ENCODE measurements at regions not wholly inside any gene's neighbourhood (a gene's known extent, or its start where the extent isn't known, plus 50 kb on each side); places are given as distances from the start of the nearest gene placed in this dataset.

DNA sequence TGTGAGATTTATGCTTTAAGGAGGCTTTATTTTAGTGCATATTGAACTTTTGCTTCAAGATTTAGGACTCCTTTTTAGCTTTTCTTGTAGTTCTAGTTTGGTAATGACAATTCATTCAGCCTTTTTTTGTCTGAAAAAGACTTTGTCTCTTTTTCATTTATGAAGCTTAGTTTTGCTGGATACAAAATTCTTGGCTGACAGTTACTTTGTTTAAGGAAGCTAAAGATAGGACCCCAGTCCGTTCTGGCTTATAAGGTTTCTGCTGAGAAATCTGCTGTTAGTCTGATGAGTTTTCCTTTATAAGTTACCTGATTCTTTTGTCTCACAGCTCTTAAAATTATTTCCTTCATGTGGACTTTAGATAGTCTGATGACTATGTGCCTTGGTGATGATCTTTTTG, 142.8 kb upstream of the B3GAT2 start:
- Histone ChIP-seq H2AFZ (ENCODE audit: insufficient read depth, low read depth, low read length, poor library complexity, severe bottlenecking) (no peak overlapping the region), H3K27me3 (ENCODE audit: control insufficient read depth in 2 of 2, insufficient read depth in 2 of 2, low read length in 2 of 2) (no peaks in the 10 kb centered on the region), H3K9me3 (replicated peaks in 1 of 2; ENCODE audit: control insufficient read depth in 1 of 2, insufficient read depth in 1 of 2, low read length in 2 of 2) (peaks cover 4 to 32% of the 10 kb centered on the region in 2 donors), H4K20me1 (ENCODE audit: insufficient read depth, low read length) (no peaks in the 10 kb centered on the region), H3K27ac (ENCODE audit: low read depth in 1 of 2, low read length in 2 of 2) (no peak overlapping the region), H3K4me3 (replicated peaks in 1 of 3; ENCODE audit: low read depth in 2 of 3, low read length in 3 of 3) (no peak overlapping the region), H3K36me3 (replicated peaks in 1 of 2; ENCODE audit: control insufficient read depth in 1 of 2, insufficient read depth in 2 of 2, low read length in 2 of 2) (no peaks in the 10 kb centered on the region), H3K9ac (ENCODE audit: insufficient read depth, low read length, poor library complexity, severe bottlenecking) (no peak overlapping the region), H3K4me2 (replicated peaks; ENCODE audit: extremely low read depth, low read length, poor library complexity, severe bottlenecking) (no peak overlapping the region), H3K4me1 (ENCODE audit: control insufficient read depth in 1 of 2, insufficient read depth in 2 of 2, low read length in 2 of 2) (no peaks in the 10 kb centered on the region), H3K79me2 (ENCODE audit: insufficient read depth, low read length) (no peaks in the 10 kb centered on the region)
- TF ChIP-seq, protein P1, sequence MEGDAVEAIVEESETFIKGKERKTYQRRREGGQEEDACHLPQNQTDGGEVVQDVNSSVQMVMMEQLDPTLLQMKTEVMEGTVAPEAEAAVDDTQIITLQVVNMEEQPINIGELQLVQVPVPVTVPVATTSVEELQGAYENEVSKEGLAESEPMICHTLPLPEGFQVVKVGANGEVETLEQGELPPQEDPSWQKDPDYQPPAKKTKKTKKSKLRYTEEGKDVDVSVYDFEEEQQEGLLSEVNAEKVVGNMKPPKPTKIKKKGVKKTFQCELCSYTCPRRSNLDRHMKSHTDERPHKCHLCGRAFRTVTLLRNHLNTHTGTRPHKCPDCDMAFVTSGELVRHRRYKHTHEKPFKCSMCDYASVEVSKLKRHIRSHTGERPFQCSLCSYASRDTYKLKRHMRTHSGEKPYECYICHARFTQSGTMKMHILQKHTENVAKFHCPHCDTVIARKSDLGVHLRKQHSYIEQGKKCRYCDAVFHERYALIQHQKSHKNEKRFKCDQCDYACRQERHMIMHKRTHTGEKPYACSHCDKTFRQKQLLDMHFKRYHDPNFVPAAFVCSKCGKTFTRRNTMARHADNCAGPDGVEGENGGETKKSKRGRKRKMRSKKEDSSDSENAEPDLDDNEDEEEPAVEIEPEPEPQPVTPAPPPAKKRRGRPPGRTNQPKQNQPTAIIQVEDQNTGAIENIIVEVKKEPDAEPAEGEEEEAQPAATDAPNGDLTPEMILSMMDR (IDR thresholded peaks at IDR 0.05): no peak
- no peak for DNase-seq
- Mint-ChIP-seq H3K27ac (no peak overlapping the region), H3K36me3 (no peaks in the 10 kb centered on the region), H3K9me3 (peaks cover 25 to 45% (median 37%) of the 10 kb centered on the region in 7 donors), H3K4me1 (peaks cover 2% of the 10 kb centered on the region), H3K4me3 (no peak overlapping the region), H3K27me3 (ENCODE audit: low read depth in 3 of 3) (no peaks in the 10 kb centered on the region)
- no CpG with 5 or more reads among the region's 1 CpG for WGBS (ENCODE audit: insufficient coverage)
- intact Hi-C loops (cut with micrococcal nuclease): no loop called here

DNA sequence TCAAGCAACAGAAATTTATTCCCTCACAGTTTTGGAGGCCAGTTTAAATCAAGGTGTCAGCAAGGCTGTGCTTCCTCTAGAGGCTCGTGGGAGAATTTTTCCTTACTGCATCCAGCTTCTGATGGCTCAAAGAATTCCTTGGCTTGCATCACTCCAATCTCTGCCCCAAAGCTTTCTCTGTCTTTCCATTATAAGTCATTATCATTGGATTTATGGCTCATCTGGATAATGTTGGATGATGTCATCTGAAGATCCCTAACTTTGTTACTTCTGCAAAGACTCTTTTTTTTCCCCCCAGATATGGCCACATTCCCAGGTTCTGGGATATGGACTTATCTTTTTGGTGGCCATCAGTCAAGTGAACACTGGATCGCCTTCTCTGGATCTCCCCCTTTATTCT, 146.3 kb upstream of the B3GAT2 start:
- TF ChIP-seq, protein P1 (IDR thresholded peaks at IDR 0.05): no peak

More for the DNA sequence above, 146.3 kb upstream of the B3GAT2 start:
- Histone ChIP-seq H3K4me2 (replicated peaks; ENCODE audit: extremely low read depth, low read length, poor library complexity, severe bottlenecking) (no peak overlapping the region), H3K9ac (ENCODE audit: insufficient read depth, low read length, poor library complexity, severe bottlenecking) (no peak overlapping the region), H3K27me3 (ENCODE audit: control insufficient read depth in 2 of 2, insufficient read depth in 2 of 2, low read length in 2 of 2) (no peaks in the 10 kb centered on the region), H4K20me1 (ENCODE audit: insufficient read depth, low read length) (no peaks in the 10 kb centered on the region), H2AFZ (ENCODE audit: insufficient read depth, low read depth, low read length, poor library complexity, severe bottlenecking) (no peak overlapping the region), H3K79me2 (ENCODE audit: insufficient read depth, low read length) (no peaks in the 10 kb centered on the region), H3K9me3 (replicated peaks in 1 of 2; ENCODE audit: control insufficient read depth in 1 of 2, insufficient read depth in 1 of 2, low read length in 2 of 2) (peaks cover 4 to 23% of the 10 kb centered on the region in 2 donors), H3K27ac (ENCODE audit: low read depth in 1 of 2, low read length in 2 of 2) (no peak overlapping the region), H3K4me1 (ENCODE audit: control insufficient read depth in 1 of 2, insufficient read depth in 2 of 2, low read length in 2 of 2) (peaks cover 11 to 12% of the 10 kb centered on the region in 2 donors), H3K4me3 (replicated peaks in 1 of 3; ENCODE audit: low read depth in 2 of 3, low read length in 3 of 3) (no peak overlapping the region), H3K36me3 (replicated peaks in 1 of 2; ENCODE audit: control insufficient read depth in 1 of 2, insufficient read depth in 2 of 2, low read length in 2 of 2) (no peaks in the 10 kb centered on the region)
- peaks cover 18 to 35% (median 26%) of the 10 kb centered on the region in 7 donors for H3K9me3 Mint-ChIP-seq
- no peak for DNase-seq
- 100% methylated on average over 1 of the region's 2 CpGs for WGBS (ENCODE audit: insufficient coverage)
- H3K36me3 Mint-ChIP-seq: no peaks in the 10 kb centered on the region
- peaks cover 0 to 2% (median 0%) of the 10 kb centered on the region in 3 donors for H3K27me3 Mint-ChIP-seq (ENCODE audit: low read depth in 3 of 3)
- H3K4me1 Mint-ChIP-seq: peaks cover 20% of the 10 kb centered on the region
- intact Hi-C loops (cut with micrococcal nuclease): no loop called here
- H3K4me3 Mint-ChIP-seq: no peak overlapping the region
- H3K27ac Mint-ChIP-seq: no peak overlapping the region
